C1 segment of cervical spinal cord (tissue), 14 donors: ENCODE measurements at regions not wholly inside any gene's neighbourhood (a gene's known extent, or its start where the extent isn't known, plus 50 kb on each side); places are given as distances from the start of the nearest gene placed in this dataset.

Experiments
- DNase-seq, 14 donors: peaks; one replicate each; lab custom pipeline; 2025; lab: John Stamatoyannopoulos, UW

DNA sequence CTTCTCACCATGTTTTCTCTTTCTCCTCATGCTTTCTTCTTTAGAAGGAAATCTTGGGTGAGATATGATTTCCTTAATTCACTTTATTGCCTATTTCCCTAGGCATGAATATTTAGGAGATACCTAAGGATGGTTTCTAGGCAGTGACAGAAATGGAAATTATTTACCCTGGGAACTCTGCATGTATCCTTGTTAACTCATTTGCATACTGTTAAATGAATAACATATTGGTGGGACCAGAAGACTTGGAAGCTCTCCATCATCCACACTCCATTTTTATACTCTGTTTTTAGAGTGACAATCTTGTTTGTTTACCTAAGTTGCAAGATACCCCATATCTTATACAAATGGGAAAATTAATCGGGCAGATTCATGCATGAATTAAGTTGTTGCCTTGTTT, 285.7 kb downstream of the RNF144B start:
- DNase-seq: no peak

DNA sequence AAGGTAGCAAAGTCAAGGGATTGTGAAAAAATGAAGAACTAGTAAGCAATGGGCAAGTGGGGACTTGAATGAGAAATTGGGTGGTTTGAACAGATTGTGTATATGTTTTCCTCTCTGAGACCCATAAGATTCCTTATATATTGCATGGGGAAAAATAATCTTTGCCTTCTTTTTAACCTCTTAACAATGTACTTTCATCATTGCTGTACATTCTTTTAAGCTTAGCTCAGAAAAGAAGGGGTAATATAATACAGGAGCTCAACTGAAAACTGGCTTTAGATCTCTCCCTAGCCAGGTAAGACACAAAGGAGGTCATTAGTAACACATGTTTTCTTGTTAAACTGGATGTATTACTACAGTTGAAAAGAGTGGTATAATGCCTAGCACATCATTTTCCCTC, 287.2 kb downstream of the RNF144B start:
- no peak for DNase-seq

DNA sequence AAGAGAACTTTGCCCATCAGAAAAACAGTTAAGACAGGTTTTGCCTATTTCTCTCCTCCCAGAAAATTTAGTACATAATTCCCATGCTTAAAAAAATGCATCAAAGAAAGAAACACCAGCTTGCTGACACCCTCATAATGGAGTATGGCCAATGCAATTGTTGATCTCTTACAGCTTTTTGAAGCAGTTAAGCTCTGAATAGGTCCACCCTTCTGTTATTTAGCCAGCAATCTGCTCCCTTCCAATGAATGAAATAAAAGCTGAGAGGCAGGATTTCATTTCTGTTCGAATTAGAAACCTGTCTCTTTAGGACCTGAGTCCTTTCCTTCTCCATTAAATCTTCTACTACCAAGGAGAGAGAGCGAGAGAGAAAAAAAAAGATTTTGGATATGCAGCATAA, 288.7 kb downstream of the RNF144B start:
- DNase-seq: no peak

- no peak for DNase-seq
Observed at GRCh38 chr6:18676548-18676947, 289.4 kb downstream of the RNF144B start.

- no peak for DNase-seq
Observed at GRCh38 chr6:18680842-18681241, 293.7 kb downstream of the RNF144B start.

DNA sequence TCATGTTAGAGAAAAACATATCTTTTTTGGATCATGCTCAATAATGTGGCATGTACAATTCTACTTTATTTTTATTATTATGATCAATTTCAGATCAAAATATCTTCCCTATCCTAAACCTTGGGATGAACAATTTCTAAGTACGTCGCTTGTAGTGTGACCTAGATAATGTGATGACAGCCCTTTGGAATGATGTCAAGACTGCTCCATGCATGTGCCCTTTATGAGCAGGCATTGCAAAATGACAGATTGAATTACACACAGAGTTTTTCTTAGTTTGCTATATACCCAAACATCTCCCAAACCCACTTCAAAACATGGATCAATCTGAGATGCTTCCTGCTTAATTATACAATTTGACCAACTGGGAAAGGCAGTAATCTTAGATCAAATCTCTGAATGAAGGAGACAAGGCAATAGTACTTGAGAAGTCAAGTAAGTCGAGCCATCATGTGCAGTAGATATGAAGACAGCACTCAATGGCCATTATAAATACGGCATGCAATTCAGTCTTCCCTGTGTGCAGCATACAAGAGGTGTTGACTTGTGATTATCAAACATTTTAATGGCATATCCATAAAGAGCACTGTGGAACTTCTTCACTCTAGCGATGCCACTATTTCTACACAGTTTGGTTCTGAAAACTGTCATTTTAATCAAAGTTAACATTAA, 294.8 kb downstream of the RNF144B start:
- no peak for DNase-seq

DNA sequence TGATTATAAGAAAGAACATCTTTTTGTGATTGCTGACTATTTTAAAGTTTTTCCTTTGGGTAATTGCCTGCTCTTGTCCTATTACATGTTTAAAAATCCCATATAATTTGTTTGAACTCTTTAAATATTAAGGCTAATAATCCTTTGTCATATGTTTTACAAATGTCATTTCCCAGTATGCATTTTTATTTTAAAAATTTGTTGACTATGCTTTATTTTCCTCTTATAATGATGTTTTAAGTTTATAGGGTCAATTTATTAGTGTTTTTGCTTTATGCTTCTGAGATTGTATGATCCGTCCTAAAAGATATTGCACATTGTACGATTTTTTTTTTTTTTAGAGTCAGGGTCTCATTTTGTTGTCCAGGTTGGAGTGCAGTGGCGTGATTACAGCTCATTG, 297.2 kb downstream of the RNF144B start:
- DNase-seq: no peak

- DNase-seq: no peak
Observed at GRCh38 chr6:18692929-18693685, 306.0 kb downstream of the RNF144B start.

GRCh38 chr6:18693881-18694280, 306.7 kb downstream of the RNF144B start:
- no peak for DNase-seq

DNA sequence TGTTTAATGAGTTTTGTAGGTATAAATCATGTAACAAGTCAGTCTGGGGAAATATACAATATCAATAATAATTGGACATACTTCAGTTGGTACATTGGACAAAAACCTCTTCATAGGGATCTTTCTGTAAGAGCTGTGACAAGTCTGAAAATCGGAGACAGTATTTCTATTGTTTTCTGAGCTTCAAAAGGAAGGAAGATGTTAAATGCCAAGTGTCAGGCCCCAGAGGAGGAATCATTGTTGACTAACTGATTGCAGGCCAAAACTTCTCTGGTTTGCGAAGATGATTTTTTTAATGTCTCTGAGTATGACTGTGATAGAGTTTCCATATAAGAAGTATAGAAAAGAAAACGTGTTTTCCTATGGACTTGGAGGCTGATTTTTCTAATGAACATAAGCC, 316.4 kb downstream of the RNF144B start:
- no peak for DNase-seq

DNA sequence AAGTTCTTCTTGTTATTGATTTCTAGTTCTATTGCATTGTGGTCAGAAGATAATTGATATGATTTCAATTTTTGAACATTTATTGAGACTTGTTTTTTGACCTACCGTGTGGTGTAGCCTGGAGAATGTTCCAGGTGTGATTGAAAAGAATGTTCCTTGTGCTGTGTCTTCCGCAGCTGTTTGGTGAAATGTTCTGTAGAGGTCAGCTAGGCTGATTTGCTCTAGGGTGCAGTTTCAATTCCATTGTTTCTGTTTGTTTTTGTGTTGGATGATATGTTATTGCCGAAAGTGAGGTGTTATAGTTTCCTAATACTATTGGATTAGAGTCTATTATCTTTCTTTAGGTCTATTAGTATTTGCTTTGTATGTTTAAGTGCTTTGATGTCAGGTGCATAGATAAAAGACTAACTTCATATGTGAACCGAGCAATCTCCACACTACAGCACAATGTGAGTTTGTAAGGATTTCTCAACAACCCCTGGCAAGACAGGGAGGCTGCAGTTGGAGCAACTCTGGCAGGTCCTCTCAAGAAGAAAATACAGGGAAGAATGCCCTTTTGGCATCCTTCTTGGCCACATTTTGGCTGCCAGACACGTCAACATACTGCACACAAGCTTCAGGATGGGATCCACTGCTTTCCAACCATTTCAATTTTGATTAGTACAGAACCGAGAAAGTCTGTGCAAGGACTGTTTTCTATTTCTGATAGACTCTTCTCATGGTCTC, 320.7 kb downstream of the RNF144B start:
- no peak for DNase-seq

- DNase-seq: no peak
Observed at GRCh38 chr6:18712595-18712994, 325.4 kb downstream of the RNF144B start.

GRCh38 chr6:18720075-18720474, 332.9 kb downstream of the RNF144B start:
- DNase-seq: no peak

DNA sequence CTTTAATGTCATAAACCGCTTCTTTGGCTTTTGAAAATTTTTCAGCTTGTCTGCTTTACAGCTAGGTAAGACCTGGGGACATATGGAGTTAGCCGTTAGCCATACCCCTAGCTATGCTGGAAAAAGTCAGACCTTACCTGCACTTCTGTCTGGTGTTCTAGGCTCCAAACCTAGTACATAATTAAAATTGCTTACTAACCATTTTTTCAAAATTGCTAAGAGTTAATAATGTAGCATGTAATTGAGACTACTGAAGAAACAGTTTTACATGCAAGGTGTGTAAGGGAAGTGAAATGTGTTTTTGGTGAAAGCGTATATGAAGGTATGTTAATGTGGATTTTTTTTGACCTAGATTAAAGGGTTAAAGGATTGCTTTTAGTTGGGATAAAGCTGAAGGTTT, 336.9 kb downstream of the RNF144B start:
- DNase-seq: no peak

GRCh38 chr6:18725449-18725848, 338.3 kb downstream of the RNF144B start:
- DNase-seq: no peak

- no peak for DNase-seq
Observed at GRCh38 chr6:18733921-18734550, 346.9 kb downstream of the RNF144B start.

GRCh38 chr6:18741741-18742140, 354.6 kb downstream of the RNF144B start:
- DNase-seq: no peak

DNA sequence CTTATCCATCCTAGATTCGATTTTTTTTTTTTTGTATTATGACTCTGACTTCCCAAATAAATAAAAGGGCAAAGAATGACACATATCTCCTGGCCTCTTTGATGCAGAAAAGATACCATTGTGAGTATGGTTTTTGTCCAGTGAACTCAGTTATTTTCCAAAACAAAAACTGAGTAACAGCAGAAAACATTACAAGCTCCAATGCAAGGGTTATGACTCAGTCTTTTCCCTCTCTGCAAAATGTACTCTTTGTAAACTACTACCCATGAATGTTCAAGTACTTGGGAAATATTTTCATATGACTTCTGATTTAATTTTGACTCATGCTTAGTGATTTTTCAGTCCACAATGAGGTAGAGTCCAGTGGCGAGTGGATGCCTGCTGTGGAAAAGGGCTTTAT, 355.3 kb downstream of the RNF144B start:
- no peak for DNase-seq

GRCh38 chr6:18746727-18747126, 359.6 kb downstream of the RNF144B start:
- no peak for DNase-seq

DNA sequence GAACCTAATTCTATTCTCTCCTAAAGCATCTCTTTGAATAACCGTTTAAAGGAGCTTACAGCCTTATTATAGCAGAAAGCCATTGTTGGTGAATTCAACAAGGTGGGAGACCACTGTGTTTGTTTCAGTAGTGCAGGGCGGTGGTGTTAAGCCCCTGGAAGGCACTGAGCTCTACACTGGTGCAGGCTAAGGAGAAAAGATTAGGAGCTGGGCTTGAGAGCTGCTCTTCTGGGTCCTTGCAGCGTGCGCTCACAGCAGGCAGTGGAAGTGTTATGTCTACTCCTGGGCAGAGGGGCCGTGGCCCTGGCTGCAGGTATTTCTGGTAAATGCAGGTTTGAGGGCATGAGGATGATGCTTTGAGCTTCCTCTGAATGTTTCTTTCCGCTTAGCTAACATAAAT, 361.2 kb downstream of the RNF144B start:
- no peak for DNase-seq

GRCh38 chr6:18752278-18753068, 365.3 kb downstream of the RNF144B start:
- no peak for DNase-seq
